NCI-H2029 treated with DMSO at 0.1 percent for 48 hours (cell line): ENCODE measurements at regions not wholly inside any gene's neighbourhood (a gene's known extent, or its start where the extent isn't known, plus 50 kb on each side); places are given as distances from the start of the nearest gene placed in this dataset.

Experiments
- DNase-seq: peaks from one replicate; lab custom pipeline; 2025; lab: John Stamatoyannopoulos, UW

GRCh38 chr18:22673182-22673862 is 255.6 kb upstream of the CTAGE1 start:
- no peak for DNase-seq

- no peak for DNase-seq
Observed at GRCh38 chr18:22674272-22674671, 256.6 kb upstream of the CTAGE1 start.

- DNase-seq: no peak
Observed at GRCh38 chr18:22675006-22675405, 257.3 kb upstream of the CTAGE1 start.

- DNase-seq: no peak
Observed at GRCh38 chr18:22676423-22676822, 256.7 kb upstream of the RBBP8 start.

- DNase-seq: no peak
Observed at GRCh38 chr18:22678486-22678885, 254.6 kb upstream of the RBBP8 start.

- DNase-seq: no peak
Observed at GRCh38 chr18:22680944-22681343, 252.2 kb upstream of the RBBP8 start.

GRCh38 chr18:22681908-22682307 is 251.2 kb upstream of the RBBP8 start:
- no peak for DNase-seq

GRCh38 chr18:22682720-22683119 is 250.4 kb upstream of the RBBP8 start:
- DNase-seq: no peak

GRCh38 chr18:22683196-22683676 is 249.9 kb upstream of the RBBP8 start:
- peak; percentile 81 for DNase-seq

- no peak for DNase-seq
Observed at GRCh38 chr18:22683786-22684185, 249.3 kb upstream of the RBBP8 start.

- no peak for DNase-seq
Observed at GRCh38 chr18:22684268-22684667, 248.9 kb upstream of the RBBP8 start.

GRCh38 chr18:22685788-22686187 is 247.3 kb upstream of the RBBP8 start:
- no peak for DNase-seq

GRCh38 chr18:22687892-22688680 is 245.0 kb upstream of the RBBP8 start:
- no peak for DNase-seq

- no peak for DNase-seq
Observed at GRCh38 chr18:22688877-22689496, 244.1 kb upstream of the RBBP8 start.

GRCh38 chr18:22689712-22690111 is 243.4 kb upstream of the RBBP8 start:
- DNase-seq: no peak

- DNase-seq: no peak
Observed at GRCh38 chr18:22690556-22690955, 242.6 kb upstream of the RBBP8 start.

- DNase-seq: no peak
Observed at GRCh38 chr18:22691946-22692710, 241.0 kb upstream of the RBBP8 start.

- no peak for DNase-seq
Observed at GRCh38 chr18:22694954-22695353, 238.2 kb upstream of the RBBP8 start.

- no peak for DNase-seq
Observed at GRCh38 chr18:22695674-22696073, 237.5 kb upstream of the RBBP8 start.

- no peak for DNase-seq
Observed at GRCh38 chr18:22697561-22697960, 235.6 kb upstream of the RBBP8 start.

- no peak for DNase-seq
Observed at GRCh38 chr18:22698711-22699110, 234.4 kb upstream of the RBBP8 start.

GRCh38 chr18:22699629-22700028 is 233.5 kb upstream of the RBBP8 start:
- no peak for DNase-seq
